ENCODE measurements at regions not wholly inside any gene's neighbourhood (a gene's known extent, or its start where the extent isn't known, plus 50 kb on each side); places are given as distances from the start of the nearest gene placed in this dataset.

DNA sequence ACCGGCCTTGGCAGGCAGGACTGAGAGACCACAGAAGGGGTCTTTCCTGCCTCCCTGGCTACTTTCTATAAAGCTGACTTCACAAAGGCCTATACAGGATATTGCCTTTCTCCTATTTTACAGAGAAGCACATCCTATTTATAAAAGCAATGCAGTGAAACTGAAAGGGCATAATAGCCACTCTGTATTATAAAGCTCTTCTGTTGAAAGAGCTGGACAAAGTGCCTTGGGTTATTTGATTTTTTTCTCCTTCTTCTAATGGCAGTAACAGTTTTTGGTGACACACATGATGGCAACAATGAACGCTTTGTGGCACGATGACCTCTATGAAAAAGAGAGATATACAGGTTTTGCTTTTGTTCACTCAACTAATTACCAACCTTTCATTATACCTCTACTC, 281.1 kb downstream of the ZNF516 start:
- DNase-seq (ENCODE audit: low read depth in 1 of 2, low spot score in 1 of 2), result no peak
- no peak overlapping the region for H3K27ac ChIP-seq
- H3K36me3 ChIP-seq, result no peaks in the 10 kb centered on the region
- TF ChIP-seq, protein P1, sequence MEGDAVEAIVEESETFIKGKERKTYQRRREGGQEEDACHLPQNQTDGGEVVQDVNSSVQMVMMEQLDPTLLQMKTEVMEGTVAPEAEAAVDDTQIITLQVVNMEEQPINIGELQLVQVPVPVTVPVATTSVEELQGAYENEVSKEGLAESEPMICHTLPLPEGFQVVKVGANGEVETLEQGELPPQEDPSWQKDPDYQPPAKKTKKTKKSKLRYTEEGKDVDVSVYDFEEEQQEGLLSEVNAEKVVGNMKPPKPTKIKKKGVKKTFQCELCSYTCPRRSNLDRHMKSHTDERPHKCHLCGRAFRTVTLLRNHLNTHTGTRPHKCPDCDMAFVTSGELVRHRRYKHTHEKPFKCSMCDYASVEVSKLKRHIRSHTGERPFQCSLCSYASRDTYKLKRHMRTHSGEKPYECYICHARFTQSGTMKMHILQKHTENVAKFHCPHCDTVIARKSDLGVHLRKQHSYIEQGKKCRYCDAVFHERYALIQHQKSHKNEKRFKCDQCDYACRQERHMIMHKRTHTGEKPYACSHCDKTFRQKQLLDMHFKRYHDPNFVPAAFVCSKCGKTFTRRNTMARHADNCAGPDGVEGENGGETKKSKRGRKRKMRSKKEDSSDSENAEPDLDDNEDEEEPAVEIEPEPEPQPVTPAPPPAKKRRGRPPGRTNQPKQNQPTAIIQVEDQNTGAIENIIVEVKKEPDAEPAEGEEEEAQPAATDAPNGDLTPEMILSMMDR (IDR thresholded peaks at IDR 0.05; ENCODE audit: low read depth, low read length), result no peak
- no peak overlapping the region for H3K4me3 ChIP-seq
- H3K27me3 ChIP-seq, result no peaks in the 10 kb centered on the region
- H3K9me3 ChIP-seq (ENCODE audit: low read depth), result no peaks in the 10 kb centered on the region
- no peaks in the 10 kb centered on the region for H3K4me1 ChIP-seq (ENCODE audit: low read depth)

DNA sequence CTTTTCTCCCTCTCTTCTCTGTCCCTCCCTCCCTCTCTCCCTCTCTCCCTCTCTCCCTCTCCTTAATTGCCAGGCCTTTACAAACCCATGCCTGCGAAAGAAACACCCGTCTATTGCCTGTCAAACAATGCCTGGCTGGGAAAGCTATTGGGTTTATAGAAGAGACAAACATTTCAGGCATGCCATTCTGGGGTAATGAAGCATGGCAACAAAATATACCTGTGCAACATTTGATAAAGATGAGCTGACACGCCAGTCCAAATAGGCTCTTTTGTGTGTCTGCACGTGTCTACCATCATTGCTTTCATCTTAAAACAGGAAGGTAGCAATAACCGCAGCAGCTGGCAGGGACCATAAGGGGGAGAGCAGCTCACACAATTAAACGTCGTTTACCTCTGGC, 282.1 kb downstream of the ZNF516 start:
- Histone ChIP-seq H3K27me3 (no peaks in the 10 kb centered on the region), H3K27ac (no peak overlapping the region), H3K4me3 (no peak overlapping the region), H3K9me3 (ENCODE audit: low read depth) (no peaks in the 10 kb centered on the region), H3K4me1 (ENCODE audit: low read depth) (no peaks in the 10 kb centered on the region), H3K36me3 (no peaks in the 10 kb centered on the region)
- TF ChIP-seq, protein P1 (IDR thresholded peaks at IDR 0.05; ENCODE audit: low read depth, low read length), result no peak
- no peak for DNase-seq (ENCODE audit: low read depth in 1 of 2, low spot score in 1 of 2)

DNA sequence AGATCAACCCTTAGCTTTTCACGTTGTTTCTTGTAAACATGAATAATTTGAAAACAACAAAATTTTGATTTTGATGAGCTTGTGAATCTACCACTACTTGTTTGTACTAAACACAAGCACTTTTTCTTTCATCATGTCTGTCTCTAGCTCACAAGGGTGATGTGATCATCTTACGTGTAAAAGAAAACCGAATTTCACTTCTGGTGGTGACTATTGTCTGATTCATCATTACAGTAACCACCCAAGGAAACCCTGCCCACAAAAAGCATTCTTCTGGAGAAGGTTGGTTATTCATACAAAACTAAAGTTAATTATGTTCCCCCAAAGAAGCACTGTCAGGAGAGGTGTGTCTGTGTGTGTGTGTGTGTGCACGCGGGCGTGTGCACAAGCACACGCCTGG, 285.4 kb downstream of the ZNF516 start:
- Histone ChIP-seq H3K27ac (no peak overlapping the region), H3K27me3 (no peaks in the 10 kb centered on the region)

DNA sequence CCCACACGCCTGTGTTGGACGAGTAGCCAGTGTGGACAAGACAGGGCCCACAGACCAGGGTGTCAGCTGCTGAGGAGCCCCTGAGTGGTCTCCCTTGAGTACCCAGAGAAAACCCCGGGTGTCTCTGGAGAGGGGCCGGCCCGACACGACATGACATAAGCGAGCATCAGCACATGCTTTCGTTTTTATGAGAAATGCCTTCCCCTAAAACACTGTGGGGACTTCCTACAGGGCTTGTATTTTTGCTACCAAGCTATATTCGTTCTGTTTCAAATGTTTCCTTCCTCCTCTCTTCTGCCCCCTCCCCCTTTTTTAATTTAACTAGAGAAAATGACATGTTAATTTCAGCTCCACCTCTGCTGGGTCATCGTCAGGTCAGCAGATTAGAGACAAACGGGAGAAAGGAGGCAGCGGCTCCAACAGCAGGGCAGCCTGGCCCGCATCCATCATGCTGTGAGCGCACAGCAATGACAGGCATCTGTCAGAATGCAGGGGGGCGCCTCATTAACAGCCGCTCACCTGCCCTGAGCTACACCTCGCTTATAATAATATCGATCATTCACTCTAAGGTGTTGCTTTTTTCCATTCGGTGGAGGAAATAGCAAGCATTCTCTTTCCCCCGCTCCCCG, 286.2 kb downstream of the ZNF516 start:
- Histone ChIP-seq H3K27ac (no peak overlapping the region), H3K4me1 (ENCODE audit: low read depth) (no peaks in the 10 kb centered on the region), H3K36me3 (no peaks in the 10 kb centered on the region), H3K27me3 (no peaks in the 10 kb centered on the region), H3K4me3 (no peak overlapping the region), H3K9me3 (ENCODE audit: low read depth) (no peaks in the 10 kb centered on the region)
- TF ChIP-seq, protein P1 (IDR thresholded peaks at IDR 0.05; ENCODE audit: low read depth, low read length), result no peak
- DNase-seq (ENCODE audit: low read depth in 1 of 2, low spot score in 1 of 2), result peak; percentile 3 to 5

More for the DNA sequence above, 285.4 kb downstream of the ZNF516 start:
- TF ChIP-seq, protein P1 (IDR thresholded peaks at IDR 0.05; ENCODE audit: low read depth, low read length), result no peak
- Histone ChIP-seq H3K4me1 (ENCODE audit: low read depth) (no peaks in the 10 kb centered on the region), H3K9me3 (ENCODE audit: low read depth) (no peaks in the 10 kb centered on the region), H3K4me3 (no peak overlapping the region), H3K36me3 (no peaks in the 10 kb centered on the region)
- DNase-seq (ENCODE audit: low read depth in 1 of 2, low spot score in 1 of 2), result peak in 1 of 2 donors; percentile 25

DNA sequence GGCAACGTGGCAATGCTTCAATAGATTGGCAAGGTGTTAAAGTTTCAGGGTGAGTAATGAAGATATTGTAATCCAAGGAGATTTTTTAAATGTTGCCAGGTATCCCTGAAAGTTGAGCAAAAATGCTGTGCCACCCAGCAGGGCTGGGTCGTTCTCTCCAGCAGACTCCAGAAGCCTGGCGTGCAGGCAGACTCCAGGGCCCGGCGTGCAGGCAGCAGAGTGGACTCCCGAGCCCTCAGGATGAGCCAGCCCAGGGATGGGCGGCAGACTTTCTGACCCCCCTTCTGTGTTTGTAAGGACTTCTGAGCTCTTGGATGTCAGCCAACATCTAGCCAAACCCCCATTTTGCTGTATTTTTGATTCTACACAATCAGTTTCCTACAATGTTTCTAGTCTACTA, 289.1 kb downstream of the ZNF516 start:
- TF ChIP-seq, protein P1 (IDR thresholded peaks at IDR 0.05; ENCODE audit: low read depth, low read length), result no peak
- H3K36me3 ChIP-seq, result no peaks in the 10 kb centered on the region
- no peak overlapping the region for H3K27ac ChIP-seq
- no peaks in the 10 kb centered on the region for H3K4me1 ChIP-seq (ENCODE audit: low read depth)
- DNase-seq (ENCODE audit: low read depth in 1 of 2, low spot score in 1 of 2), result no peak
- H3K9me3 ChIP-seq (ENCODE audit: low read depth), result no peaks in the 10 kb centered on the region
- no peaks in the 10 kb centered on the region for H3K27me3 ChIP-seq
- no peak overlapping the region for H3K4me3 ChIP-seq
